ENCODE measurements at regions not wholly inside any gene's neighbourhood (a gene's known extent, or its start where the extent isn't known, plus 50 kb on each side); places are given as distances from the start of the nearest gene placed in this dataset.
A peak's percentile ranks its signal among the peaks of the same experiment; 100 is the strongest.

DNA sequence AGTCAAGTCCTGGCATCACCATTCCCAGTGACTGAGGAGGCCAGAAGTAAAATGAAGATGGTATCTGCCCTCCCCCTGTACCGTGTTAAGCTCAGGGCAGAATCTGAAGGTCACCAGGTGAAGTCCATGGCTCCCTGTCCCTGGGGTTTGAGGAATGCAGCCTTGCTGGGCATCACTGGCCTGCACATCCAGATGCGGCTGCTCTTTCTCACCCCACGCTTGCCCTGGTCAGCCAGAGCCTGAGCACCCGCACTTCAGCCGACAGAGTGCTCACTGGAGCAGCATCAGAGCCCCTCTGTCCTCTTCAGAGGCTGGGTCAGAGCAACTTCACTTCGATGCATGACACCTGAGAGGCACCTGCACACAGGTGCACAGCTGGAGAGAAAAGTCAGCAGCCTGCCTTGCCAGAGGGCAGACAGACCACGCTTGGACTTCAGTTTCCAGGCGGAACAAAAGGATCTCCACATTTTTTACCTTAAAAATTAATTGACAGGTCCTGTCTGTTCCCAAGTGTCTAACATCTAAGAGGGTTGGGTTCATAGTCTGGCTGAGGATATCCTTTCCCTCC lies 267.3 kb downstream of the ANAPC1 start:
- 79 to 100% methylated on average over 3 to 4 of the region's 8 CpGs for WGBS, 2 donors (ENCODE audit: low coverage in 1 of 2)
- Histone ChIP-seq H3K27ac (no peak overlapping the region), H3K36me3 (no peaks in the 10 kb centered on the region), H3K9me3 (no peaks in the 10 kb centered on the region), H3K27me3 (no peaks in the 10 kb centered on the region), H3K4me1 (peaks cover 0 to 8% (median 0%) of the 10 kb centered on the region in 3 donors), H3K4me3 (no peak overlapping the region)
- no peak for ATAC-seq
- TF ChIP-seq POLR2A (IDR thresholded peaks at IDR 0.05) (no peak), CTCF (IDR thresholded peaks at IDR 0.05) (no peak), EP300 (IDR thresholded peaks at IDR 0.05) (no peak), POLR2AphosphoS5 (IDR thresholded peaks at IDR 0.05) (no peak)

GRCh38 chr2:111617299-111618225 lies 266.4 kb downstream of the ANAPC1 start:
- no peak overlapping the region for H3K4me3 ChIP-seq
- H3K27ac ChIP-seq, result no peak overlapping the region
- H3K36me3 ChIP-seq, result no peaks in the 10 kb centered on the region
- no peaks in the 10 kb centered on the region for H3K9me3 ChIP-seq
- 60 to 100% methylated on average over 1 to 8 of the region's 9 CpGs for WGBS, 2 donors (ENCODE audit: low coverage in 1 of 2)
- H3K27me3 ChIP-seq, result no peaks in the 10 kb centered on the region
- TF ChIP-seq EP300 (IDR thresholded peaks at IDR 0.05) (no peak), CTCF (IDR thresholded peaks at IDR 0.05) (no peak), POLR2AphosphoS5 (IDR thresholded peaks at IDR 0.05) (no peak), POLR2A (IDR thresholded peaks at IDR 0.05) (no peak)
- peaks cover 0 to 8% (median 0%) of the 10 kb centered on the region in 3 donors for H3K4me1 ChIP-seq
- peak; percentile 20 for ATAC-seq

GRCh38 chr2:111618226-111618977 lies 265.6 kb downstream of the ANAPC1 start:
- no peak for TF ChIP-seq EP300 (IDR thresholded peaks at IDR 0.05)
- no peak for TF ChIP-seq POLR2A (IDR thresholded peaks at IDR 0.05)
- TF ChIP-seq POLR2AphosphoS5 (IDR thresholded peaks at IDR 0.05), result no peak
- TF ChIP-seq CTCF (IDR thresholded peaks at IDR 0.05), result no peak
- peak; percentile 31 for ATAC-seq
- Histone ChIP-seq H3K9me3 (no peaks in the 10 kb centered on the region), H3K4me1 (peaks cover 0 to 8% (median 0%) of the 10 kb centered on the region in 3 donors), H3K4me3 (no peak overlapping the region), H3K27ac (no peak overlapping the region), H3K36me3 (no peaks in the 10 kb centered on the region), H3K27me3 (no peaks in the 10 kb centered on the region)
- 57 to 74% methylated on average over 5 to 6 of the region's 16 CpGs for WGBS, 2 donors (ENCODE audit: low coverage in 1 of 2)

DNA sequence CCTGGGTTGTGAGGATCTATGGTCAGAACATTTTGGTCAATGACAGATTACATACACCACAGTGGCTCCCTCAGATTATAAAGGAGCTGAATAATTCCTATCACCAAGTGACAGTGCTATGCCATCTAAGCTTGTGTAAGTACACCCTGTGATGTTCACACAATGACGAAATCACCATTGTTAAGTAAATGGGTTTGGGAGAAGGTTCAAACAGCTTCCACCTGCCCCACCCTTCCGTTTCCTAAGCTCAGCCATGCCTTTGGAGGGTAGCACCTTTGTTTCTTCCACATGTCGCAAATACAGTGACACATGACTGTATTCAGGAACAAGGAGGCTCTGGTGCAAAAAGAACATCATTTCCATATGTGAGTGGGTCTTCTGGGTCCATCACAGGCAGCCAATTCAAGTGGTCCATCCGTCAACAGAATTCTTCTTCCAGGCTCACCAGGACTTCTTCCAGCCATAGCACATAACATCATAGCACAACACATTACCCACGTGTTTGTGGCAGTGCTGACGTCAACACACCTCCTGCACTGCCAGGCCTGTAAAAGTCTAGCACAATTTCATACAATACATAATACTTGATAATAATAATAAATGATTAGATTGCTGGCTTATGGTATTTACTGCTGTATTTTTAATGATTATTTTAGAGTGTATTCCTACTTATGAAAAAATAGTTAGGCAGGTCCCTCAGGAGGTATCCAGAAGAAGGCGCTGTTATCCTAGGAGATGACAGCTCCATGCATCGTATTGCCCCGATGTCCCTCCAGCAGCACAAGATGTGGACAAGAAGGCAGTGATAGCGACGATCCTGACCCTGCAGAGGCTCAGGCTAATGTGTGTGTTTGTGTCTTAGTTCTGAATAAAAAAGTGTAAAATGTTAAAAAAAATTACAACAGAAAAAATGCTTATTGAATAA lies 264.8 kb downstream of the ANAPC1 start:
- no peak for ATAC-seq

More for the DNA sequence above, 264.8 kb downstream of the ANAPC1 start:
- Histone ChIP-seq H3K27ac (no peak overlapping the region), H3K27me3 (no peaks in the 10 kb centered on the region), H3K4me3 (no peak overlapping the region), H3K36me3 (no peaks in the 10 kb centered on the region), H3K9me3 (no peaks in the 10 kb centered on the region), H3K4me1 (peaks cover 0 to 8% (median 0%) of the 10 kb centered on the region in 3 donors)
- WGBS, 2 donors (ENCODE audit: low coverage in 1 of 2), result 76 to 86% methylated on average over 4 to 11 of the region's 11 CpGs
- TF ChIP-seq POLR2AphosphoS5 (IDR thresholded peaks at IDR 0.05), result no peak
- TF ChIP-seq EP300 (IDR thresholded peaks at IDR 0.05), result no peak
- peak in 1 of 4 experiments; percentile 24 for TF ChIP-seq CTCF (IDR thresholded peaks at IDR 0.05)

Measured in gastroesophageal sphincter (tissue), 4 donors.